ENCODE measurements at regions not wholly inside any gene's neighbourhood (a gene's known extent, or its start where the extent isn't known, plus 50 kb on each side); places are given as distances from the start of the nearest gene placed in this dataset.
"Not testable (repeated sequence)": the region's sequence is repeated elsewhere in the genome, so short reads cannot be mapped to it uniquely, and the experiment has no call there.

DNA sequence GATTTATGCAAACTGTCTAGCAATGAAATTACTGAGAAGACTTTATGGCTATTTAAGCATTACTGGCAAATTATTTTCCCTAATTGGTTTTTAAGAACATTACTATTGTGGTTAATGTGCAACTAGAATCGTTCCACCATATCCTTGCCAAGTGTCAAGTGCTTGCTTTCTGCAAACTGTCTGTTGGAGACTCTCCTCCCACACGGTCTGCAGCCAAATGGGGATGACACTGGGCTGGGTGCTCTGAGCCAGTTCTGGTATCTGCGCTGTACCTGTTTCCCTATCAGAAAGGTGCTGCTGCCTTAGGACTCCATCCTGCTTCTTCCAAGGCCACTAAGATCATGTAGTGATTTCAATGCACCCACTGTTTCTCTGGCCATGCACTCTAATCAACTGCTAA lies 110.4 kb downstream of the RAMP3 start:
- no peak for TF ChIP-seq EZH2phosphoT487 (IDR thresholded peaks at IDR 0.05; ENCODE audit: borderline replicate concordance, low read depth, low read length)
- TF ChIP-seq, protein P1, sequence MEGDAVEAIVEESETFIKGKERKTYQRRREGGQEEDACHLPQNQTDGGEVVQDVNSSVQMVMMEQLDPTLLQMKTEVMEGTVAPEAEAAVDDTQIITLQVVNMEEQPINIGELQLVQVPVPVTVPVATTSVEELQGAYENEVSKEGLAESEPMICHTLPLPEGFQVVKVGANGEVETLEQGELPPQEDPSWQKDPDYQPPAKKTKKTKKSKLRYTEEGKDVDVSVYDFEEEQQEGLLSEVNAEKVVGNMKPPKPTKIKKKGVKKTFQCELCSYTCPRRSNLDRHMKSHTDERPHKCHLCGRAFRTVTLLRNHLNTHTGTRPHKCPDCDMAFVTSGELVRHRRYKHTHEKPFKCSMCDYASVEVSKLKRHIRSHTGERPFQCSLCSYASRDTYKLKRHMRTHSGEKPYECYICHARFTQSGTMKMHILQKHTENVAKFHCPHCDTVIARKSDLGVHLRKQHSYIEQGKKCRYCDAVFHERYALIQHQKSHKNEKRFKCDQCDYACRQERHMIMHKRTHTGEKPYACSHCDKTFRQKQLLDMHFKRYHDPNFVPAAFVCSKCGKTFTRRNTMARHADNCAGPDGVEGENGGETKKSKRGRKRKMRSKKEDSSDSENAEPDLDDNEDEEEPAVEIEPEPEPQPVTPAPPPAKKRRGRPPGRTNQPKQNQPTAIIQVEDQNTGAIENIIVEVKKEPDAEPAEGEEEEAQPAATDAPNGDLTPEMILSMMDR (conservative IDR thresholded peaks at IDR 0.05; ENCODE audit: low read length), result no peak
- Histone ChIP-seq H3K4me3 (ENCODE audit: low read depth, low read length, poor library complexity, severe bottlenecking) (no peak overlapping the region), H2AFZ (ENCODE audit: low read length) (no peak overlapping the region), H3K79me2 (ENCODE audit: insufficient read depth, low read depth, low read length) (no peaks in the 10 kb centered on the region), H3K4me2 (ENCODE audit: low read length) (no peak overlapping the region), H4K20me1 (ENCODE audit: insufficient read depth, low read length) (no peaks in the 10 kb centered on the region), H3K27ac (ENCODE audit: low read depth, low read length, poor library complexity, severe bottlenecking) (no peak overlapping the region), H3K4me1 (ENCODE audit: insufficient read depth, low read length, poor library complexity, severe bottlenecking) (no peaks in the 10 kb centered on the region), H3K36me3 (ENCODE audit: insufficient read depth, low read length) (no peaks in the 10 kb centered on the region), H3K9me3 (ENCODE audit: low read length) (no peaks in the 10 kb centered on the region), H3K9me2 (ENCODE audit: insufficient read depth, low read length) (no peaks in the 10 kb centered on the region)
- DNase-seq (ENCODE audit: low spot score), result no peak
- POLR2A ChIA-PET, result no interaction called here
- CTCF ChIA-PET (ENCODE audit: unreplicated experiment), result no interaction called here
- BruUV-seq (replicated peaks), result no TSS peak
- intact Hi-C loops (cut with micrococcal nuclease; ENCODE audit: unreplicated experiment), result no loop called here

DNA sequence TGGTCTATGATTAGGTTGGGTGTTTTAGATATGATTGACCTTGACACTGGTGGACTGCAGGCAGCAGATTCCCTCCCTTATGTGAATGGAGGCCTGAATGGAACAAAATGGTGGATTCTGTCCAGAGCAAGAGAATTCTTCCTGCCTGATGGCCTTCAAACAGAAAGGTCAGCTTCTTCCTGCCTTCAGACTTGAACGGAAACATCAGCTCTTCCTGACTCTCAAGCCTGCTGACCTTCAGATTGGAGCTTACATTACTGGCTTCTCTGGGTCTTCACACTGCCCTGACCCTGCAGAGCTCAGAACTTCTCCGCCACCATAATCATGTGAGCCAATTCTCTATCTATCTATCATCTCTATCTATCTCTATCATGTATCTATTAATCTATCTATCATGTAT lies 111.6 kb downstream of the RAMP3 start:
- no peak overlapping the region for H3K4me3 ChIP-seq (ENCODE audit: low read depth, low read length, poor library complexity, severe bottlenecking)
- no peaks in the 10 kb centered on the region for H3K9me2 ChIP-seq (ENCODE audit: insufficient read depth, low read length)
- H3K9me3 ChIP-seq (ENCODE audit: low read length), result no peaks in the 10 kb centered on the region
- CTCF ChIA-PET (ENCODE audit: unreplicated experiment), result no interaction called here
- BruUV-seq (replicated peaks), result no TSS peak
- no peak overlapping the region for H3K27ac ChIP-seq (ENCODE audit: low read depth, low read length, poor library complexity, severe bottlenecking)
- DNase-seq (ENCODE audit: low spot score), result no peak
- TF ChIP-seq, protein P1 (conservative IDR thresholded peaks at IDR 0.05; ENCODE audit: low read length), result no peak
- no peak for TF ChIP-seq EZH2phosphoT487 (IDR thresholded peaks at IDR 0.05; ENCODE audit: borderline replicate concordance, low read depth, low read length)
- no peaks in the 10 kb centered on the region for H4K20me1 ChIP-seq (ENCODE audit: insufficient read depth, low read length)
- no peak overlapping the region for H2AFZ ChIP-seq (ENCODE audit: low read length)
- POLR2A ChIA-PET, result no interaction called here
- intact Hi-C loops (cut with micrococcal nuclease; ENCODE audit: unreplicated experiment), result no loop called here
- no peak overlapping the region for H3K4me2 ChIP-seq (ENCODE audit: low read length)
- H3K79me2 ChIP-seq (ENCODE audit: insufficient read depth, low read depth, low read length), result no peaks in the 10 kb centered on the region
- no peaks in the 10 kb centered on the region for H3K36me3 ChIP-seq (ENCODE audit: insufficient read depth, low read length)
- H3K4me1 ChIP-seq (ENCODE audit: insufficient read depth, low read length, poor library complexity, severe bottlenecking), result no peaks in the 10 kb centered on the region

DNA sequence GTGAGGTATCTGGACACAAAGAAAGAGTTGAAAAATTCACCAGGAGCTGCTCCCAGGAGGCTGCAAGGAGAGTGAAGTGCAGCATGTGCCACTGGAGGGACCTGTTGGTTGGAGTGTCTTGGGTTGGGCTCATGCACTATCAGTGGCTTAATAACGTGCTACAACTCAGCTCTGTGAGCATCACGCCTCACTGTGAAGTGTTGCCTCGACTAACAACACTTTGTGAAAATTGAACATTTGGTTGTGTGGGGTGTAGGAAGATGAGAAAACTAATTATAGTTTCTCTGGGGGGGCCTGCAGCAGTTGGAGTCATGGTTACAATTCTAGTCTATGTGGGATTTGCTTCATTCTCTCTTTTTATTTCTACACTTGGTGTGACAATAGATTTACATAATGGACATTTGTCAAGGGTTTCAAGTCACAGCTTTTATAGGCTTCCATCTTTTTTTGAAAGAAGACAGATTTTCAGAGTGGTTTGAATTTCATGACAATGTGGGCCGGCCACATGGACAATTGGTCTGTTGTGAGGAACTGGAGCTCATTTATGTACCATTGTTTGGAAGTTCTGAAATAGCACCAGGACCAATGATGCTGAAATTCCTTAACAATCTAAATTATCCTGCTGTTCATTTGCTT lies 121.3 kb downstream of the RAMP3 start:
- Histone ChIP-seq H3K79me2 (ENCODE audit: insufficient read depth, low read depth, low read length) (no peaks in the 10 kb centered on the region), H3K27ac (ENCODE audit: low read depth, low read length, poor library complexity, severe bottlenecking) (no peak overlapping the region), H3K4me3 (ENCODE audit: low read depth, low read length, poor library complexity, severe bottlenecking) (no peak overlapping the region), H3K4me2 (ENCODE audit: low read length) (no peak overlapping the region), H3K9me3 (ENCODE audit: low read length) (no peaks in the 10 kb centered on the region), H2AFZ (ENCODE audit: low read length) (no peak overlapping the region), H4K20me1 (ENCODE audit: insufficient read depth, low read length) (no peaks in the 10 kb centered on the region), H3K9me2 (ENCODE audit: insufficient read depth, low read length) (no peaks in the 10 kb centered on the region), H3K36me3 (ENCODE audit: insufficient read depth, low read length) (no peaks in the 10 kb centered on the region), H3K4me1 (ENCODE audit: insufficient read depth, low read length, poor library complexity, severe bottlenecking) (no peaks in the 10 kb centered on the region)
- CTCF ChIA-PET (ENCODE audit: unreplicated experiment), result no interaction called here
- POLR2A ChIA-PET, result interaction anchor here (0.6 to 0.7 kb wide), 2 partner anchors 1708 to 1765 kb away, joined by 3 read pairs; no protein-coding TSS in a partner anchor
- TF ChIP-seq EZH2phosphoT487 (IDR thresholded peaks at IDR 0.05; ENCODE audit: borderline replicate concordance, low read depth, low read length), result no peak
- TF ChIP-seq, protein P1 (conservative IDR thresholded peaks at IDR 0.05; ENCODE audit: low read length), result no peak
- no TSS peak for BruUV-seq (replicated peaks)
- intact Hi-C loops (cut with micrococcal nuclease; ENCODE audit: unreplicated experiment), result no loop called here
- no peak for DNase-seq (ENCODE audit: low spot score)

DNA sequence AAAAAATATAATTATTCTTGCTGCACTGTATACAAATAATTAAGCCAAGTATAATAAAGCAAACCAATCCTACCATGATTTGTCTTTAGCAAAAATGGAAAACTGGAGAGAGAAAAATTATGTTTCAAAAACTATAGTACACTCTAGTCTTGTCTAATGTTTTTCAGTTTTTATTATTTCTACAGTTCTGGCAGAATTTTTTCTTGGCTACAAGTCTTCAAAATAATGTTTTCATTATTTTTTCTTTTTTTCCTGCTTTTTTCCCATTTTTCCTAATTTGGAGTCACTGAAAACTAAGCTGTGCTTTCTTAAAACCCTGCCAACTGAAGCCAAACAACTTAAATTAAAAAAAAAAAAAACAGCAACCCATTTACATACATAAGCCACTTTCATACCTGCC lies 132.0 kb downstream of the RAMP3 start:
- H2AFZ ChIP-seq (ENCODE audit: low read length); H3K4me2 ChIP-seq (ENCODE audit: low read length); CTCF ChIA-PET (ENCODE audit: unreplicated experiment); DNase-seq (ENCODE audit: low spot score); H3K4me1 ChIP-seq (ENCODE audit: insufficient read depth, low read length, poor library complexity, severe bottlenecking); H4K20me1 ChIP-seq (ENCODE audit: insufficient read depth, low read length); H3K36me3 ChIP-seq (ENCODE audit: insufficient read depth, low read length); BruUV-seq (replicated peaks); POLR2A ChIA-PET; H3K79me2 ChIP-seq (ENCODE audit: insufficient read depth, low read depth, low read length); H3K4me3 ChIP-seq (ENCODE audit: low read depth, low read length, poor library complexity, severe bottlenecking); H3K9me2 ChIP-seq (ENCODE audit: insufficient read depth, low read length); H3K27ac ChIP-seq (ENCODE audit: low read depth, low read length, poor library complexity, severe bottlenecking); intact Hi-C loops (cut with micrococcal nuclease; ENCODE audit: unreplicated experiment): not testable (repeated sequence)
- H3K9me3 ChIP-seq (ENCODE audit: low read length), result 0 out of 2 replicates have a peak, but pooled peaks cover 14% of the 10 kb centered on the region
